ENCODE measurements at regions not wholly inside any gene's neighbourhood (a gene's known extent, or its start where the extent isn't known, plus 50 kb on each side); places are given as distances from the start of the nearest gene placed in this dataset.

- no peaks in the 10 kb centered on the region for H3K4me1 Mint-ChIP-seq
- no peaks in the 10 kb centered on the region for H3K36me3 Mint-ChIP-seq (ENCODE audit: low read depth)
- DNase-seq, result no peak
- no peaks in the 10 kb centered on the region for H3K27me3 Mint-ChIP-seq
- H3K4me3 Mint-ChIP-seq, result no peak overlapping the region
- no peak overlapping the region for H3K27ac Mint-ChIP-seq
- ChIA-PET CTCF (no interaction called here), POLR2A (no interaction called here)
- no peaks in the 10 kb centered on the region for H3K9me3 Mint-ChIP-seq
These were observed 51.1 kb upstream of the ETV1 start for GRCh38 chr7:14040528-14040927.

Measured in activated CD4-positive, alpha-beta memory T cell treated with anti-CD3 and anti-CD28 coated beads, Interleukin-2, amount 10 ng/mL, durations not matched to agents 7 days and 5 days (primary cell).